ENCODE measurements at regions not wholly inside any gene's neighbourhood (a gene's known extent, or its start where the extent isn't known, plus 50 kb on each side); places are given as distances from the start of the nearest gene placed in this dataset.

DNA sequence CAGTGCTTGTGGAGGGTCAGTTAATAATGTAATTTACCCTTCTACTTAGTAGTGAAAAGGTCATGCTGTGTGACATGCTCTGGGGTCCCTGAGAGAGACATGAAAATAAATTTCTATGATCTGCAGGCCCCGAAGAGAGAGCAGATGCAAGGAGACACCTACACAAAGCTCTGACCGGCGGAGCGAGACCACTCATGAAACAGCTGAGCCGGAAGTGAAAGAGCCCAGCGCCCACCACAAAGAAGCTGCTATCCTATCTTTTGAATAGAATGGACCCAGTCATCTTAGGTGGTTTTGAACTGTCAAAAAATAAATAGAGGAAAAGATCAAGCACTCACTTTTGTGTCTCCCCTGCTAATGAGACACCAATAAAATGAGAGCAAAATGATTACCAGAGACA is 190.0 kb downstream of the MED10 start:
- TF ChIP-seq EZH2 (IDR thresholded peaks at IDR 0.05; ENCODE audit: low read depth, low read length, severe bottlenecking) (no peak), POLR2A (IDR thresholded peaks at IDR 0.05; ENCODE audit: control extremely low read depth in 1 of 2, low read depth in 2 of 2, low read length in 2 of 2) (no peak), BRCA1 (IDR thresholded peaks at IDR 0.05; ENCODE audit: low read depth, low read length) (no peak), POLR2AphosphoS5 (IDR thresholded peaks at IDR 0.05; ENCODE audit: low read depth, low read length) (no peak), RAD21 (IDR thresholded peaks at IDR 0.05 in 1 of 2, conservative IDR thresholded peaks at IDR 0.05 in 1 of 2; ENCODE audit: low read depth in 2 of 2, low read length in 2 of 2) (no peak)
- TF ChIP-seq, protein P1, sequence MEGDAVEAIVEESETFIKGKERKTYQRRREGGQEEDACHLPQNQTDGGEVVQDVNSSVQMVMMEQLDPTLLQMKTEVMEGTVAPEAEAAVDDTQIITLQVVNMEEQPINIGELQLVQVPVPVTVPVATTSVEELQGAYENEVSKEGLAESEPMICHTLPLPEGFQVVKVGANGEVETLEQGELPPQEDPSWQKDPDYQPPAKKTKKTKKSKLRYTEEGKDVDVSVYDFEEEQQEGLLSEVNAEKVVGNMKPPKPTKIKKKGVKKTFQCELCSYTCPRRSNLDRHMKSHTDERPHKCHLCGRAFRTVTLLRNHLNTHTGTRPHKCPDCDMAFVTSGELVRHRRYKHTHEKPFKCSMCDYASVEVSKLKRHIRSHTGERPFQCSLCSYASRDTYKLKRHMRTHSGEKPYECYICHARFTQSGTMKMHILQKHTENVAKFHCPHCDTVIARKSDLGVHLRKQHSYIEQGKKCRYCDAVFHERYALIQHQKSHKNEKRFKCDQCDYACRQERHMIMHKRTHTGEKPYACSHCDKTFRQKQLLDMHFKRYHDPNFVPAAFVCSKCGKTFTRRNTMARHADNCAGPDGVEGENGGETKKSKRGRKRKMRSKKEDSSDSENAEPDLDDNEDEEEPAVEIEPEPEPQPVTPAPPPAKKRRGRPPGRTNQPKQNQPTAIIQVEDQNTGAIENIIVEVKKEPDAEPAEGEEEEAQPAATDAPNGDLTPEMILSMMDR (IDR thresholded peaks at IDR 0.05; ENCODE audit: control extremely low read depth in 1 of 3, insufficient read depth in 1 of 3, low read depth in 1 of 3, low read length in 3 of 3): no peak

Data from H1 (cell line).